Epithelial cell of esophagus (primary cell): ENCODE measurements at regions not wholly inside any gene's neighbourhood (a gene's known extent, or its start where the extent isn't known, plus 50 kb on each side); places are given as distances from the start of the nearest gene placed in this dataset.
"Not testable (repeated sequence)": the region's sequence is repeated elsewhere in the genome, so short reads cannot be mapped to it uniquely, and the experiment has no call there.

ENCODE experiments used
- DNase-seq: peaks from one replicate; pipeline ENCODE4 v3.0.0; 2010; ENCODE audit warnings: low read depth
- H3K4me3 ChIP-seq: 2 replicates; pipeline ENCODE4 v1.5.1; 2011; ENCODE audit warnings: mild to moderate bottlenecking, low read length, control low read depth
- TF ChIP-seq, protein P1 (sequence below): IDR thresholded peaks from 2 replicates; pipeline ENCODE4 v1.5.1; 2011; ENCODE audit warnings: low read depth, mild to moderate bottlenecking, low read length, control low read depth, inconsistent platforms; ENCODE audit not compliant: insufficient read depth; ENCODE audit errors: missing control alignments

DNA sequence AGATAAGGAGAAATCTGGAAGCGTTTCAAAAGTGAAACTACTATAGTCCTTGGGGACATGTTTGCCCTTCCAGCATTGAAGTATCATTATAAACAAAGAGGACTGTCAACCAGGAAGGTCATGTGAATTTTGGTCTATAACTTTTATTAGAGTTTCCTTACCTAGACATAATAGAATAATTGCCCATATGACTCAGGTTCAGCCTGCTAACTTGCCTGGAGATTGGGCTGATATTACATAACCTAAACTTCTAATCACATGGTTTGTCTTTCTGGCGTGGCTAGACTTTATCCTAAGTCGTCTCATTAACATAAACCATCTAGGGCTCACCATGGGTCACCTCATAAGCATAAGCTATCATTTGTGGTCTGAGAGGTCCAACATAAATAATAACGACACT, 775.9 kb downstream of the CENPC start:
- TF ChIP-seq, protein P1, sequence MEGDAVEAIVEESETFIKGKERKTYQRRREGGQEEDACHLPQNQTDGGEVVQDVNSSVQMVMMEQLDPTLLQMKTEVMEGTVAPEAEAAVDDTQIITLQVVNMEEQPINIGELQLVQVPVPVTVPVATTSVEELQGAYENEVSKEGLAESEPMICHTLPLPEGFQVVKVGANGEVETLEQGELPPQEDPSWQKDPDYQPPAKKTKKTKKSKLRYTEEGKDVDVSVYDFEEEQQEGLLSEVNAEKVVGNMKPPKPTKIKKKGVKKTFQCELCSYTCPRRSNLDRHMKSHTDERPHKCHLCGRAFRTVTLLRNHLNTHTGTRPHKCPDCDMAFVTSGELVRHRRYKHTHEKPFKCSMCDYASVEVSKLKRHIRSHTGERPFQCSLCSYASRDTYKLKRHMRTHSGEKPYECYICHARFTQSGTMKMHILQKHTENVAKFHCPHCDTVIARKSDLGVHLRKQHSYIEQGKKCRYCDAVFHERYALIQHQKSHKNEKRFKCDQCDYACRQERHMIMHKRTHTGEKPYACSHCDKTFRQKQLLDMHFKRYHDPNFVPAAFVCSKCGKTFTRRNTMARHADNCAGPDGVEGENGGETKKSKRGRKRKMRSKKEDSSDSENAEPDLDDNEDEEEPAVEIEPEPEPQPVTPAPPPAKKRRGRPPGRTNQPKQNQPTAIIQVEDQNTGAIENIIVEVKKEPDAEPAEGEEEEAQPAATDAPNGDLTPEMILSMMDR = no peak
- peak; percentile 27 for DNase-seq
- no peak overlapping the region for H3K4me3 ChIP-seq

DNA sequence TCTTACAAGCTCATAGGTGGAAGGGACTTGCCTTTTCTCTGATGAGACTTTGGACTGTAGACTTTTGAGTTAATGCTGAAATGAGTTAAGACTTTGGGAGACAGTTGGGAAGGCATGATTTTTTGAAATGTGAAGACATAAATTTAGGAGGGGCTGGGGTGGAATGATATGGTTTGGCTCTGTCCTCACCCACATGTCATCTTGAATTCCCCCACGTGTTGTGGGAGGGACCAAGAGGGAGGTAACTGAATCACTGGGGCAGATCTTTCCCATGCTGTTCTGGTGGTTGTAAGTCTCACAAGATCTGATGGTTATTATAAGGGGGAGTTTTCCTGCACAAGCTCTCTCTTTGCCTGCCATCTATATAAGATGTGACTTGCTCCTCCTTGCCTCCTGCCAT, 777.9 kb downstream of the CENPC start:
- H3K4me3 ChIP-seq = no peak overlapping the region
- TF ChIP-seq, protein P1 = no peak
- DNase-seq = no peak

DNA sequence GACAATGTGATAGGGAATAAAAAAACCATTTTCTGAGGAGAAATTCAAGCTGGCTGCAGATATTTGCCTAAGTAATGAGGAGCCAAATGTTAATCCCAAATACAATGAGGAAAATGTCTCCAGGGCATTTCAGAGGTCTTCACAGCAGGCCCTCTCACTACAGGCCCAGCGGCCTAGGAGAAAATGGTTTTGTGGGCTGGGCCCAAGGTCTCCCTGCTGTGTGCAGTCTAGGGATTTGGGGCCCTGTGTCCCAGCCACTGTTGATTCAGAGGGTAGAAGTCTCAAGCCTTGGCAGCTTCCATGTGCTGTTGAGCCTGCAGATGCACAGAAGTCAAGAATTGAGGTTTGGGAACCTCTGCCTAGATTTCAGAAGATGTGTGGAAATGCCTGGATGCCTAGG, 778.7 kb downstream of the CENPC start:
- TF ChIP-seq, protein P1 = no peak
- no peak for DNase-seq
- H3K4me3 ChIP-seq = no peak overlapping the region

DNA sequence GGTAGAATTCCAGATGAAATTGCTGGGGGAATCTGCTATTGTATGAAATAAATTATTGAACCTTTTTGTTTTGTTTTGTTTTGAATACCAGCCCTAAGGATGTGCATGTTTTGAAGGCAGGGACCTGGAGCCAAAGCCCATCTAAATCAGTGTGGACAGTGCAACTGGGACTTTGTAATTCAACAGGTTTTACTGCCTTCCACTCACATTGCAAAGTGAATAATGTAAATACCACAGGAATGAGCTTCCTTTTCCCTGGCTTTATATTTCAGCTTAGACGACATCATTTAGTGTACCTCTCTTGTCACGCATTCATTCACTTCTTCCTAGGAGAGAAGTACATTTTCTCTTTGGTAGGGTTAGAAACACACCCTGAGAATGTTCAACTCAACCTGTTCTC, 795.0 kb downstream of the CENPC start:
- no peak overlapping the region for H3K4me3 ChIP-seq
- TF ChIP-seq, protein P1 = no peak
- peak; percentile 67 for DNase-seq

DNA sequence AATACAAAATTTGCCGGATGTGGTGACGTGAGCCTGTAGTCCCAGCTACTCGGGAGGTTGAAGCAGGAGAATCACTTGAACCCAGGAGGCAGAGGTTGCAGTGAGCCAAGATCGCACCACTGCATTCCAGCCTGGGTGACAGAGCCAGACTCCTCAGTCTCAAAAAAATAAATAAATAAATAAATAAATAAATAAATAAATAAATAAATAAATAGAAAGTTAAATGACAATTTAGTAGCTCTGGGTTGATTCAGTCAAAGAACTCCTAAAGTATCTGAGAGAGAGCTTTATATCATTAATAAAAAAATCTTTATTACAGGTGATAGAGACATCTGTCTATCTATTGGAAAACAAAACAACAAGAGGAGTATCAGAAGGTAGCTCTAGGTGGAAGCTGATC, 798.4 kb downstream of the CENPC start:
- not testable (repeated sequence) for DNase-seq

DNA sequence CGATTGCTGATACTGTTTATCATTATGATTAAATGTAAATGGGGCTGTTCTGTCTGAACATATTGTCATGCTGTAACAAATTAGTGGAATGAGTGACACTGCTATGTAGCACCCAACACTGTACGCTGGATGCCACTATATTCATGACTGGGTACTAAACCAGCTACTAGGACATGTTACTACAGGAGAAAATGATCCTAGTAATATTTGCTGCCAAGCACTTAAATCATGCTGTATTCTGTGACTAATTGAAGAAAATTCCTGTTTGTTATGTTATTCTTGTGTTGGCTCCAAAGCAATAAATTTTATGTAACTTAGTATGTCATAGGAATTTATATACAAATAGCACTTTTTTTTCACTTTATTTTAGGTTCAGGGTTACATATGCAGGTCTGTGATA, 804.2 kb downstream of the CENPC start:
- DNase-seq = peak; percentile 94
- TF ChIP-seq, protein P1 = no peak
- no peak overlapping the region for H3K4me3 ChIP-seq

More for the DNA sequence above, 798.4 kb downstream of the CENPC start:
- not testable (repeated sequence) for H3K4me3 ChIP-seq

DNA sequence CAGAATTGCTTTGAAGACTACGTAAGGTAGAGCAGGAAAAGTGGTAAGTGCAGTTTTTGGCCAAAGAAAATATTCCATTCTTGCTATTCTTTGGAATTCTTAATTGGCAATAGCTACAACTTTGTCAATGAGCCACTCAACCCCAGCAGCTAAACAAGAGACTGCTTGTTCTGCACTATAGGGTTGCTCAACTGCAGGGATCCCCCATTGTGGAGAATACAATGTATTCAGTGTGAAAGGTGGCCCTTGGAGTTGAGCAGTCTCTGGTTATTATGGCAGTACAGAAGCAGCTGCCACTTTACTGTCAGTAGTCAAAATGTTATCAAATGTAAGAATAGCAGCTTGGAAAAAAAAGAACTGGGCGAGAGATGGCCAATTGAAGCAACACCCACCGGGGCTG, 808.7 kb downstream of the CENPC start:
- TF ChIP-seq, protein P1 = no peak
- peak; percentile 44 for DNase-seq
- H3K4me3 ChIP-seq = no peak overlapping the region

DNA sequence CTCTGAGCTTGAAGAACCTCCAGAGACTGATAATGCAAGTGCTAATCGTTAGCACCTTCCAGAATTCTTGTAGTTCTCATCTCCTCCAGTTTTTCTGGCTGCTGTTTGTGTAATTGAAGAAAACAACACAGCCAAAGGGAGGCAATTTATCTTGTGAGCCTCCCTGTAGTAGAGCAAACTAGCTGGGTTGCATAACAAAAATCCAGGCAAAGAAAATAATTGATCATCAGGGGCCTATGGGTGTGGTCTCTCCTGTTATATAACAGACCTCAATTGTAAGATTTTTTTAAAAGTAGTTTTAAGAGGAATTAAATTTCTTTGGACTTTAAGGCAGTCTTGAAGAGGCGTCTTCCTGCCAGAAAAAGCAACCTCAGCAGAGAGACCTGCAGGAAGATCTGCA, 817.0 kb downstream of the CENPC start:
- no peak overlapping the region for H3K4me3 ChIP-seq
- TF ChIP-seq, protein P1 = no peak
- DNase-seq = no peak

DNA sequence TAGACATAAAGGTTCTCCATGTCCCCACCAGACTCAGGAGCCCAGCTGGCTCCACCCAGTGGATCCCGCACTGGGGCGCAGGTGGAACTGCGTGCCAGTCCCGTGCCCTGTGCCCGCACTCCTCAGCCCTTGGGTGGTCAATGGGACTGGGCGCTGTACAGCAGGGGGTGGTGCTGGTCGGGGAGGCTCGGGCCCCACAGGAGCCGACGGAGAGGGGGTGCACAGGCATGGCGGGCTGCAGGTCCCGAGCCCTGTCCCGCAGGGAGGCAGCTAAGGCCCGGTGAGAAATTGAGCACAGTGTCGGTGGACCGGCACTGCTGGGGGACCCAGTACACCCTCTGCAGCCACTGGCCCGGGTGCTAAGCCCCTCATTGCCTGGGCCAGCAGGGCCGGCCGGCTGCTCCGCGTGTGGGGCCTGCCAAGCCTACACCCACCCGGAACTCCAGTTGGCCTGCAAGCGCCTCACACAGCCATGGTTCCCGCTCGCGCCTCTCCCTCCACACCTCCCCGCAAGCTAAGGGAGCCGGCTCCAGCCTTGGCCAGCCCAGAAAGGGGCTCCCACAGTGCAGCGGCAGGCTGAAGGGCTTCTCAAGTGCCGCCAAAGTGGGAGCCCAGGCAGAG, 832.9 kb downstream of the CENPC start:
- not testable (repeated sequence) for DNase-seq, H3K4me3 ChIP-seq
